H1 (cell line): ENCODE measurements at regions not wholly inside any gene's neighbourhood (a gene's known extent, or its start where the extent isn't known, plus 50 kb on each side); places are given as distances from the start of the nearest gene placed in this dataset.

Experiments
- CTCF ChIA-PET: fragments of 300-600 bp; sonication (Branson Sonifier 250); formaldehyde crosslinking; loops from one replicate; lab custom pipeline; 2021; ENCODE audit not compliant: partially characterized antibody; lab: Charles Lee
- POLR2A ChIA-PET: fragments of 300-600 bp; sonication (Branson Sonifier 250); formaldehyde crosslinking; loops from one replicate; lab custom pipeline; 2021; ENCODE audit warnings: inconsistent platforms; ENCODE audit not compliant: partially characterized antibody; lab: Charles Lee
- DNase-seq, 2 experiments: peaks; one replicate each; pipeline versions ENCODE4 v3.0.0 to v3.0.0-alpha.2; 2010 to 2022; ENCODE audit warnings: low spot score in 2 of 2, low read depth in 1 of 2, mixed read lengths in 1 of 2
- FAIRE-seq: peaks from 2 replicates; lab custom pipeline; 2011; peaks lifted over from hg19 to GRCh38; lab: Jason Lieb, UNC
- H2AFZ ChIP-seq: 2 replicates; pipeline ENCODE4 v1.8.1; 2012; ENCODE audit warnings: low read length, inconsistent platforms
- H2AK5ac ChIP-seq: 2 replicates; pipeline ENCODE4 v1.6.1; 2013; ENCODE audit warnings: low read depth, low read length
- H2BK120ac ChIP-seq: replicated peaks from 2 replicates; pipeline ENCODE3; 2013; ENCODE audit warnings: low read depth, low read length, inconsistent platforms
- H2BK12ac ChIP-seq: 2 replicates; pipeline ENCODE4 v1.6.1; 2013; ENCODE audit warnings: low read depth, low read length
- H2BK15ac ChIP-seq: 2 replicates; pipeline ENCODE4 v1.6.1; 2013; ENCODE audit warnings: low read length
- H2BK20ac ChIP-seq: 2 replicates; pipeline ENCODE4 v1.6.1; 2013; ENCODE audit warnings: low read length
- H2BK5ac ChIP-seq: 2 replicates; pipeline ENCODE4 v1.6.1; 2013; ENCODE audit warnings: low read depth, low read length
- H3K14ac ChIP-seq: 2 replicates; pipeline ENCODE4 v1.6.1; 2013; ENCODE audit warnings: inconsistent platforms; ENCODE audit not compliant: insufficient read length
- H3K18ac ChIP-seq: 2 replicates; pipeline ENCODE4 v1.6.1; 2013; ENCODE audit warnings: low read length; ENCODE audit errors: extremely low read depth
- H3K23ac ChIP-seq: 2 replicates; pipeline ENCODE4 v1.6.1; 2013; ENCODE audit warnings: inconsistent platforms; ENCODE audit not compliant: insufficient read length
- H3K23me2 ChIP-seq: 2 replicates; pipeline ENCODE4 v1.6.1; 2013; ENCODE audit warnings: low read depth, low read length
- H3K27ac ChIP-seq: 2 replicates; pipeline ENCODE4 v1.6.1; 2011; ENCODE audit warnings: low read depth, low read length, inconsistent platforms
- H3K27me3 ChIP-seq, 4 experiments: replicated peaks in 1 of 4; 1 replicate in 1 of 4; 2 replicates in 3 of 4; pipeline versions ENCODE4 v1.6.1 to v1.8.1; 2011 to 2013; ENCODE audit warnings: low read length in 3 of 4, mild to moderate bottlenecking in 3 of 4, inconsistent platforms in 2 of 4, mixed read lengths in 2 of 4, moderate library complexity in 1 of 4; ENCODE audit not compliant: control insufficient read depth in 3 of 4, insufficient read depth in 3 of 4; ENCODE audit errors: extremely low read depth in 1 of 4
- H3K36me3 ChIP-seq, 4 experiments: 2 replicates each; pipeline versions ENCODE4 v1.6.1 to v1.8.1; 2011 to 2013; ENCODE audit warnings: mild to moderate bottlenecking in 4 of 4, low read length in 3 of 4, moderate library complexity in 2 of 4, control low read depth in 1 of 4, inconsistent platforms in 1 of 4; ENCODE audit not compliant: insufficient read depth in 4 of 4, control insufficient read depth in 2 of 4
- H3K4ac ChIP-seq: replicated peaks from 2 replicates; pipeline ENCODE3; 2013; ENCODE audit warnings: low read length, low read depth, mixed read lengths, inconsistent platforms; ENCODE audit not compliant: insufficient read length
- H3K4me1 ChIP-seq, 4 experiments: replicated peaks in 1 of 4; 1 replicate in 1 of 4; 2 replicates in 3 of 4; pipeline versions ENCODE4 v1.6.1 to v1.8.1; 2011 to 2013; ENCODE audit warnings: low read length in 3 of 4, inconsistent platforms in 2 of 4, mixed read lengths in 1 of 4; ENCODE audit not compliant: insufficient read depth in 4 of 4, control insufficient read depth in 3 of 4
- H3K4me2 ChIP-seq, 2 experiments: 2 replicates each; pipeline versions ENCODE4 v1.6.1 to v1.8.1; 2011 to 2013; ENCODE audit warnings: low read depth in 2 of 2, low read length in 2 of 2, control low read depth in 1 of 2, inconsistent platforms in 1 of 2, mild to moderate bottlenecking in 1 of 2; ENCODE audit not compliant: insufficient read depth in 1 of 2
- H3K4me3 ChIP-seq, 4 experiments: fragments of 200-600, 300-600 bp in 1 of 4; sonication (generic), shearing (Covaris generic), sonication (Bioruptor Twin) in 1 of 4; 2 replicates each; pipeline versions ENCODE4 v1.5.1 to v1.8.1; 2011 to 2016; ENCODE audit warnings: low read length in 4 of 4, low read depth in 3 of 4, control low read depth in 2 of 4, inconsistent platforms in 2 of 4, mild to moderate bottlenecking in 2 of 4, mixed read lengths in 1 of 4, moderate library complexity in 1 of 4; ENCODE audit not compliant: insufficient read depth in 2 of 4; ENCODE audit errors: extremely low read depth in 1 of 4
- H3K56ac ChIP-seq: replicated peaks from 2 replicates; pipeline ENCODE3; 2013; ENCODE audit warnings: low read depth, mild to moderate bottlenecking, mixed read lengths, low read length, inconsistent platforms; ENCODE audit not compliant: insufficient read length
- H3K79me1 ChIP-seq: 2 replicates; pipeline ENCODE4 v1.6.1; 2013; ENCODE audit warnings: low read depth, low read length, control low read depth
- H3K79me2 ChIP-seq, 2 experiments: 2 replicates each; pipeline versions ENCODE4 v1.6.1 to v1.8.1; 2012 to 2013; ENCODE audit warnings: low read length in 2 of 2, mild to moderate bottlenecking in 2 of 2, inconsistent platforms in 1 of 2; ENCODE audit not compliant: insufficient read depth in 2 of 2, control insufficient read depth in 1 of 2
- H3K9ac ChIP-seq, 4 experiments: replicated peaks in 1 of 4; 1 replicate in 1 of 4; 2 replicates in 3 of 4; pipeline versions ENCODE4 v1.6.1 to v1.8.1; 2011 to 2013; ENCODE audit warnings: low read depth in 3 of 4, low read length in 3 of 4, control low read depth in 2 of 4, mild to moderate bottlenecking in 2 of 4, moderate library complexity in 2 of 4, inconsistent platforms in 1 of 4; ENCODE audit errors: extremely low read depth in 1 of 4
- H3K9me3 ChIP-seq, 2 experiments: 2 replicates each; pipeline versions ENCODE4 v1.6.1 to v1.8.1; 2012 to 2013; ENCODE audit warnings: mild to moderate bottlenecking in 2 of 2, moderate library complexity in 2 of 2, control low read depth in 1 of 2, inconsistent platforms in 1 of 2, low read depth in 1 of 2, low read length in 1 of 2, mixed read lengths in 1 of 2; ENCODE audit not compliant: insufficient read depth in 2 of 2
- H4K20me1 ChIP-seq, 2 experiments: replicated peaks in 1 of 2; 2 replicates each; pipeline versions ENCODE3 to v1.8.1; 2011 to 2013; ENCODE audit warnings: inconsistent platforms in 2 of 2, low read length in 2 of 2, mild to moderate bottlenecking in 1 of 2; ENCODE audit not compliant: insufficient read depth in 2 of 2, control insufficient read depth in 1 of 2
- H4K5ac ChIP-seq: 2 replicates; pipeline ENCODE4 v1.6.1; 2013; ENCODE audit warnings: low read length, low read depth, mixed read lengths, inconsistent platforms; ENCODE audit not compliant: insufficient read length
- H4K8ac ChIP-seq: 2 replicates; pipeline ENCODE4 v1.8.0; 2013; ENCODE audit warnings: mild to moderate bottlenecking, moderate library complexity, low read length, inconsistent platforms; ENCODE audit not compliant: insufficient read depth; ENCODE audit errors: extremely low read depth
- H4K91ac ChIP-seq: replicated peaks from 2 replicates; pipeline ENCODE3; 2013; ENCODE audit warnings: low read length, mixed read lengths, inconsistent platforms; ENCODE audit not compliant: insufficient read length
- ASH2L ChIP-seq: fragments of 200-600, 300-600 bp; sonication (generic); IDR thresholded peaks from one replicate; pipeline ENCODE4 v1.7.1; 2017; ENCODE audit warnings: low read length
- CEBPB ChIP-seq: IDR thresholded peaks from 2 replicates; pipeline ENCODE4 v1.6.1; 2012; ENCODE audit warnings: low read depth, low read length
- CHD1 ChIP-seq: IDR thresholded peaks from 2 replicates; pipeline ENCODE4 v1.6.1; 2012; ENCODE audit warnings: low read depth, low read length, improper control_type of control experiment
- CHD2 ChIP-seq: IDR thresholded peaks from 2 replicates; pipeline ENCODE4 v1.6.1; 2012; ENCODE audit warnings: low read length, improper control_type of control experiment
- E2F6 ChIP-seq: IDR thresholded peaks from 2 replicates; pipeline ENCODE4 v1.6.1; 2012; ENCODE audit warnings: inconsistent platforms
- EZH2 ChIP-seq: fragments of 200-600 bp; sonication (generic); IDR thresholded peaks from 2 replicates; pipeline ENCODE4 v1.7.1; 2012; ENCODE audit warnings: low read depth, mild to moderate bottlenecking, moderate library complexity, low read length, inconsistent platforms; ENCODE audit not compliant: severe bottlenecking
- GTF2F1 ChIP-seq: IDR thresholded peaks from 2 replicates; pipeline ENCODE4 v1.6.1; 2012; ENCODE audit warnings: low read depth, low read length, improper control_type of control experiment, borderline replicate concordance
- HDAC2 ChIP-seq, 2 experiments: fragments of 300-600 bp in 1 of 2; sonication (generic) in 1 of 2; IDR thresholded peaks; 2 replicates each; pipeline ENCODE4 v1.6.1; 2011 to 2012; ENCODE audit warnings: low read depth in 2 of 2, low read length in 2 of 2, mild to moderate bottlenecking in 2 of 2, moderate library complexity in 2 of 2, borderline replicate concordance in 1 of 2, inconsistent platforms in 1 of 2
- KDM5A ChIP-seq: fragments of 200-600 bp; IDR thresholded peaks from 2 replicates; pipeline ENCODE4 v1.7.1; 2012; ENCODE audit warnings: mild to moderate bottlenecking, low read length, inconsistent platforms, mixed read lengths
- POU5F1 ChIP-seq: IDR thresholded peaks from 2 replicates; pipeline ENCODE4 v1.6.1; 2011; ENCODE audit warnings: low read depth, mild to moderate bottlenecking, low read length, moderate library complexity
- RXRA ChIP-seq: IDR thresholded peaks from 2 replicates; pipeline ENCODE4 v1.6.1; 2011; ENCODE audit warnings: low read depth, mild to moderate bottlenecking, low read length, moderate library complexity; ENCODE audit not compliant: insufficient read depth
- SAP30 ChIP-seq: fragments of 300-600 bp; sonication (generic); IDR thresholded peaks from 2 replicates; pipeline ENCODE4 v1.7.1; 2012; ENCODE audit warnings: low read length, moderate library complexity, mild to moderate bottlenecking, inconsistent platforms; ENCODE audit not compliant: insufficient read depth, insufficient replicate concordance
- SIRT6 ChIP-seq: IDR thresholded peaks from one replicate; pipeline ENCODE4 v1.7.1; 2012; ENCODE audit warnings: low read length, inconsistent platforms
- SP2 ChIP-seq: IDR thresholded peaks from 2 replicates; pipeline ENCODE4 v1.6.1; 2012; ENCODE audit warnings: mild to moderate bottlenecking, low read length, inconsistent platforms
- WGBS, 2 experiments: shearing (Covaris generic) in 1 of 2; methylation state at CpG; one replicate each; pipeline versions ENCODE4 v1.1.6 to v1.1.7; 2013 to 2015; ENCODE audit warnings: low lambda C conversion rate in 2 of 2, mixed read lengths in 2 of 2, inconsistent platforms in 1 of 2, low coverage in 1 of 2, missing lambda C conversion rate in 1 of 2; ENCODE audit not compliant: insufficient replicate concordance in 2 of 2, insufficient coverage in 1 of 2, insufficient read length in 1 of 2; ENCODE audit errors: extremely low coverage in 1 of 2, missing lambda C conversion rate in 1 of 2; 5-methylcytosine and 5-hydroxymethylcytosine counted together

DNA sequence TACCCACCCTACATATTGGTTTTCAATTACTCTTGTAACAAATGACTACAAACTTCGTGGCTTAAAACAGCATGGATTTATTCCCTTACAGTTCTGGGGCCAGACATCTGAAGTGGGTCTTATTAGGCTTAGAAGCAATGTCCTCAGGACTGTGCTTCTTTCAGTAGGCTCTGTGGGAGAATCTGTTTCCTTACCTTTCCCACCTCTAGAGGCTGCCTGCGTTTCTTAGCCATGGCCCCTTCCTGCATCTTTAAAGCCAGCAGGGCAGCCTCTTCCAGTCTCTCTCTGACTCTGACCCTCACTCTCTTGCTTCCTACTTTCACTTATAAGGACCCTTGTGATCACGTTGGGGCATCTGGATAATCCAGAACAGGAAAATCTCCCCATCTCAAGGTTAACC is 252.5 kb upstream of the PGRMC2 start:
- FAIRE-seq (no peak), DNase-seq (no peak)
- Histone ChIP-seq H2BK120ac (no peak overlapping the region), H2BK20ac (no peak overlapping the region), H3K4ac (no peak overlapping the region), H2BK5ac (no peak overlapping the region), H3K79me1 (no peaks in the 10 kb centered on the region; the same call in 1 of the 2 replicates), H2BK12ac (no peak overlapping the region), H3K9ac (no peak overlapping the region), H4K5ac (no peak overlapping the region), H3K56ac (no peak overlapping the region), H3K18ac (no peak overlapping the region), H3K23me2 (no peaks in the 10 kb centered on the region), H3K23ac (no peak overlapping the region), H2BK15ac (no peak overlapping the region), H2AK5ac (no peak overlapping the region), H3K9me3 (no peaks in the 10 kb centered on the region), H3K27me3 (no peaks in the 10 kb centered on the region), H3K27ac (no peak overlapping the region), H3K4me2 (no peak overlapping the region), H2AFZ (no peak overlapping the region), H4K91ac (no peak overlapping the region), H3K4me3 (no peak overlapping the region), H3K14ac (no peak overlapping the region), H3K79me2 (no peaks in the 10 kb centered on the region), H4K8ac (no peak overlapping the region), H4K20me1 (no peaks in the 10 kb centered on the region), H3K36me3 (no peaks in the 10 kb centered on the region), H3K4me1 (0 out of 7 replicates have a peak, but pooled peaks cover 0 to 4% (median 0%) of the 10 kb centered on the region in 4 experiments)
- ChIA-PET CTCF (interaction anchor here (0.9 to 3.0 kb wide), 5 partner anchors 11 to 87 kb away, joined by 3 to 11 read pairs (median 3); no protein-coding TSS in a partner anchor), POLR2A (no interaction called here)
- TF ChIP-seq SP2 (no peak), GTF2F1 (no peak), CHD1 (no peak), CHD2 (no peak), SIRT6 (no peak), SAP30 (no peak), KDM5A (no peak), ASH2L (no peak), RXRA (no peak), CEBPB (no peak), HDAC2 (IDR thresholded peaks at IDR 0.05; ENCODE audit: borderline replicate concordance in 1 of 2, low read depth in 2 of 2, low read length in 2 of 2) (no peak), E2F6 (no peak), EZH2 (no peak), POU5F1 (no peak)
- WGBS, 2 experiments: 85% methylated on average over 3 of the region's 3 CpGs; no CpG with 5 or more reads in 1 of the 2 experiments
